Adrenal gland (tissue), 9 donors: ENCODE measurements at regions not wholly inside any gene's neighbourhood (a gene's known extent, or its start where the extent isn't known, plus 50 kb on each side); places are given as distances from the start of the nearest gene placed in this dataset.

ENCODE experiments used
- DNase-seq, 7 donors: peaks; one replicate each; pipeline ENCODE4 v3.0.0-alpha.2; 2019 to 2020
- H3K27ac ChIP-seq, 5 donors: fragments of 200-600 bp; sonication (generic) in 4 of 5; 1 replicate in 3 of 5; 2 replicates in 2 of 5; pipeline versions ENCODE4 v1.5.1 to v1.8.0; 2016 to 2020; ENCODE audit warnings: mild to moderate bottlenecking in 1 of 5
- H3K27me3 ChIP-seq: fragments of 200-600 bp; 2 replicates; pipeline ENCODE4 v1.8.0; 2021
- H3K36me3 ChIP-seq, 2 donors: fragments of 200-600 bp; replicated peaks in 1 of 2; 1 replicate in 1 of 2; 2 replicates in 1 of 2; pipeline versions ENCODE4 v1.5.1 to v1.8.0; 2018 to 2022
- H3K4me1 ChIP-seq, 2 donors: fragments of 200-600 bp; replicated peaks in 1 of 2; 1 replicate in 1 of 2; 2 replicates in 1 of 2; pipeline versions ENCODE4 v1.5.1 to v1.8.0; 2018 to 2021
- H3K4me3 ChIP-seq, 4 donors: fragments of 200-600 bp; sonication (generic) in 3 of 4; one replicate each; pipeline ENCODE4 v1.5.1; 2016 to 2018
- H3K9me3 ChIP-seq, 3 donors: fragments of 200-600 bp; sonication (generic) in 1 of 3; replicated peaks in 1 of 3; 1 replicate in 2 of 3; 2 replicates in 1 of 3; pipeline versions ENCODE4 v1.5.1 to v1.8.0; 2016 to 2021
- CTCF ChIP-seq, 6 experiments: fragments of 450-650 bp in 4 of 6; fragments of 200-600 bp in 2 of 6; sonication (generic) in 1 of 6; IDR thresholded peaks; 1 replicate in 5 of 6; 2 replicates in 1 of 6; pipeline versions ENCODE4 v1.5.1 to v1.8.0; 2016 to 2021; ENCODE audit warnings: antibody characterized with exemption in 6 of 6, mild to moderate bottlenecking in 2 of 6, moderate library complexity in 1 of 6
- POLR2A ChIP-seq, 2 donors: fragments of 450-650 bp; IDR thresholded peaks; one replicate each; pipeline ENCODE4 v1.6.1; 2017; ENCODE audit warnings: antibody characterized with exemption in 2 of 2, mild to moderate bottlenecking in 2 of 2, moderate library complexity in 1 of 2
- WGBS, 4 donors: extraction: QIAGEN DNeasy Blood & Tissue Kit in 2 of 4; methylation state at CpG; one replicate each; pipeline versions ENCODE4 v1.1.5 to v1.1.7; 2013 to 2017; 5-methylcytosine and 5-hydroxymethylcytosine counted together
- intact Hi-C, 2 donors: fragments of 100-400 bp; cut with DNase I; formaldehyde crosslinking; loops; one replicate each; pipeline versions ENCODE4 v1.14.1 to v1.15.0; 2022 to 2023
- donor health status: healthy with polysubstance abuse.
- donor health status: Bipolar disorder and iron deficiency.
- donor health status: DM: yes; HTN: yes; CAD: no.
- donor health status: DM: no; HTN: no; CAD: no.
- donor health status: DM: no; HTN: no; CAD: no.

- intact Hi-C loops: no loop called here
- WGBS, 4 donors: 25 to 48% (median 34%) methylated on average over 2 of the region's 2 CpGs
- Histone ChIP-seq H3K27me3 (no peaks in the 10 kb centered on the region), H3K27ac (no peak overlapping the region), H3K4me1 (no peaks in the 10 kb centered on the region), H3K9me3 (no peaks in the 10 kb centered on the region), H3K4me3 (no peak overlapping the region), H3K36me3 (no peaks in the 10 kb centered on the region)
- TF ChIP-seq CTCF (IDR thresholded peaks at IDR 0.05) (no peak), POLR2A (IDR thresholded peaks at IDR 0.05) (no peak)
- DNase-seq: no peak
These were observed 690.1 kb upstream of the BCHE start for GRCh38 chr3:166527325-166527724.

- no peak for DNase-seq
- intact Hi-C loops: no loop called here
- Histone ChIP-seq H3K36me3 (no peaks in the 10 kb centered on the region), H3K9me3 (no peaks in the 10 kb centered on the region), H3K27ac (no peak overlapping the region), H3K4me1 (no peaks in the 10 kb centered on the region), H3K4me3 (no peak overlapping the region), H3K27me3 (no peaks in the 10 kb centered on the region)
- WGBS, 4 donors: 57 to 73% (median 68%) methylated on average over 2 of the region's 2 CpGs
- TF ChIP-seq POLR2A (IDR thresholded peaks at IDR 0.05) (no peak), CTCF (IDR thresholded peaks at IDR 0.05) (no peak)
These were observed 689.7 kb upstream of the BCHE start for GRCh38 chr3:166526881-166527280.

DNA sequence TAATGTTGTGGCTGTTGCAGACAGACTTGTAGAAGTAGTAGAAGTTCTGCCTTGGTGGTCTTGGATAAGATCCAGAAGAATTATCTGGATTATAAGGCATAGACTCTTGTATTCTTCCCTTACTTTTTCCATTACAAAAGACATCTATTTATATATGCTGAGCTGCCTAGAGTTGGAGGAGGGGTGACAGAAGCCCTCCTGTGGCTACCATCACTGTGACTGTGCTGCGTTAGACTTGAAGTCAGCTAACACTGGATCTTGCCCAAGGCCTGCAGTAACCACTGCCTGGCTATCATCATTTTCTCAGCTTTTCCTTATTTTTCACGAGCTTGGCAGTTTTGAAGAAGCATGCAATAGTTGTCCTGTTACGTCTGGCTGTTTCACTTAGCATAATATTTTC is 684.8 kb upstream of the BCHE start:
- TF ChIP-seq CTCF (IDR thresholded peaks at IDR 0.05): no peak
- no peak for TF ChIP-seq POLR2A (IDR thresholded peaks at IDR 0.05)
- 63 to 82% (median 67%) methylated on average over 3 of the region's 3 CpGs for WGBS, 4 donors
- intact Hi-C loops: no loop called here
- no peak overlapping the region for H3K27ac ChIP-seq
- no peaks in the 10 kb centered on the region for H3K27me3 ChIP-seq
- H3K9me3 ChIP-seq: no peaks in the 10 kb centered on the region
- no peak overlapping the region for H3K4me3 ChIP-seq
- no peak for DNase-seq
- no peaks in the 10 kb centered on the region for H3K4me1 ChIP-seq
- H3K36me3 ChIP-seq: no peaks in the 10 kb centered on the region

DNA sequence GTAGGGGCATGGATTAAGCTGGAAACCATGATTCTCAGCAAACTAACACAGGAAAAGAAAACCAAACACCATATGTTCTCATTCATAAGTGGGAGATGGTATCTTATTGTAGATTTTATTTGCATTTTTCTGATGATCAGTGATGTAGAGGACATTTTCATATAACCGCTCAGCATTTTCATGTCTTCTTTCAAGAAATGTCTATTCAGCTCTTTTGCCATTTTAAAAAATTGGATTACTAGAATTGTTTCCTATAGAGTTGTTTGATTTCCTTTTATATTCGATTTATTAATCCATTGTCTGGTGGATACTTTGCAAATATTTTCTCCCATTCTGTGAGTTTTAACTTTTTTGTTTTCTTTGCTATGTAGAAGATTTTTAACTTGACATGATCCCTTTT is 682.2 kb upstream of the BCHE start:
- H3K4me1 ChIP-seq: no peaks in the 10 kb centered on the region
- no peak overlapping the region for H3K4me3 ChIP-seq
- H3K27me3 ChIP-seq: no peaks in the 10 kb centered on the region
- WGBS, 4 donors: 63 to 94% (median 80%) methylated on average over 2 of the region's 2 CpGs
- no peaks in the 10 kb centered on the region for H3K36me3 ChIP-seq
- no peak for DNase-seq
- intact Hi-C loops: no loop called here
- H3K9me3 ChIP-seq: no peaks in the 10 kb centered on the region
- H3K27ac ChIP-seq: no peak overlapping the region
- TF ChIP-seq POLR2A (IDR thresholded peaks at IDR 0.05) (no peak), CTCF (IDR thresholded peaks at IDR 0.05) (no peak)
